ENCODE measurements at regions not wholly inside any gene's neighbourhood (a gene's known extent, or its start where the extent isn't known, plus 50 kb on each side); places are given as distances from the start of the nearest gene placed in this dataset.

GRCh38 chr1:30451532-30452125 is 271.8 kb downstream of the MATN1 start:
- TF ChIP-seq CTCF (IDR thresholded peaks at IDR 0.05) = no peak
- Histone ChIP-seq H3K27ac (no peak overlapping the region), H3K9me3 (no peaks in the 10 kb centered on the region), H3K27me3 (no peaks in the 10 kb centered on the region), H3K4me3 (no peak overlapping the region), H3K36me3 (no peaks in the 10 kb centered on the region), H3K4me1 (no peaks in the 10 kb centered on the region)
- intact Hi-C loops (cut with DNase I) = no loop called here
- 82 to 91% methylated on average over 14 of the region's 14 CpGs for WGBS, 2 donors
- DNase-seq (no peak), ATAC-seq (no peak)

- H3K36me3 ChIP-seq = no peaks in the 10 kb centered on the region
- no peaks in the 10 kb centered on the region for H3K9me3 ChIP-seq
- H3K27me3 ChIP-seq = no peaks in the 10 kb centered on the region
- WGBS, 2 donors = 75 to 78% methylated on average over 5 of the region's 5 CpGs
- no peak for ATAC-seq
- DNase-seq = no peak
- H3K27ac ChIP-seq = no peak overlapping the region
- H3K4me1 ChIP-seq = no peaks in the 10 kb centered on the region
- H3K4me3 ChIP-seq = no peak overlapping the region
- intact Hi-C loops (cut with DNase I) = no loop called here
- no peak for TF ChIP-seq CTCF (IDR thresholded peaks at IDR 0.05)
Observed at GRCh38 chr1:30450818-30451233, 272.6 kb downstream of the MATN1 start.

GRCh38 chr1:30450148-30450817 is 273.1 kb downstream of the MATN1 start:
- WGBS, 2 donors = 61 to 73% methylated on average over 7 of the region's 7 CpGs
- intact Hi-C loops (cut with DNase I) = no loop called here
- H3K27me3 ChIP-seq = no peaks in the 10 kb centered on the region

More at GRCh38 chr1:30450148-30450817, 273.1 kb downstream of the MATN1 start:
- H3K27ac ChIP-seq = no peak overlapping the region
- H3K4me1 ChIP-seq = no peaks in the 10 kb centered on the region
- H3K36me3 ChIP-seq = no peaks in the 10 kb centered on the region
- H3K9me3 ChIP-seq = peaks cover 0 to under 1% (median 0%) of the 10 kb centered on the region in 11 donors
- DNase-seq = no peak
- TF ChIP-seq CTCF (IDR thresholded peaks at IDR 0.05) = no peak
- H3K4me3 ChIP-seq = no peak overlapping the region
- no peak for ATAC-seq

Measured in heart right ventricle (tissue), 16 donors.